ENCODE measurements at regions not wholly inside any gene's neighbourhood (a gene's known extent, or its start where the extent isn't known, plus 50 kb on each side); places are given as distances from the start of the nearest gene placed in this dataset.

DNA sequence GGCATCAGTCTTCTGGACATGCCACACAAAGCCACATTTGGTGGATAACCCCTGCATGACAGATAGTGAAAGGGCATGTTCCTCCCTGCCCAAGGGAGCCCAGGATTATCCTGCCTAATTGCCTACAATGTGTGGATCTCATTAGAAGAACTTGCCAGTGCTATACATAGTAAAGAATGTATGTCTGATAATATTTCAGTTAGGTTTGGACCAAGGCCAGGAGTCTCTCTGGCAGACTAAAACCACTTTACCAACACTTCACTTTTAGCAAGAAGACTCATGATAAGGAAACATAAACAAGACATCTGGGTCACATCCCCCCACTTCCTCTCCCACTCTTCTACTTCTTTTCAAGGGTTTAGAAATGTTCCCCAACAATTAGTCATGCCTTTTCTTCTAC lies 196.7 kb downstream of the MTERF1 start:
- no peak overlapping the region for H3K27ac ChIP-seq
- ATAC-seq: no peak
- no peak for DNase-seq
- no peaks in the 10 kb centered on the region for H3K4me1 ChIP-seq
- TF ChIP-seq, protein P1, sequence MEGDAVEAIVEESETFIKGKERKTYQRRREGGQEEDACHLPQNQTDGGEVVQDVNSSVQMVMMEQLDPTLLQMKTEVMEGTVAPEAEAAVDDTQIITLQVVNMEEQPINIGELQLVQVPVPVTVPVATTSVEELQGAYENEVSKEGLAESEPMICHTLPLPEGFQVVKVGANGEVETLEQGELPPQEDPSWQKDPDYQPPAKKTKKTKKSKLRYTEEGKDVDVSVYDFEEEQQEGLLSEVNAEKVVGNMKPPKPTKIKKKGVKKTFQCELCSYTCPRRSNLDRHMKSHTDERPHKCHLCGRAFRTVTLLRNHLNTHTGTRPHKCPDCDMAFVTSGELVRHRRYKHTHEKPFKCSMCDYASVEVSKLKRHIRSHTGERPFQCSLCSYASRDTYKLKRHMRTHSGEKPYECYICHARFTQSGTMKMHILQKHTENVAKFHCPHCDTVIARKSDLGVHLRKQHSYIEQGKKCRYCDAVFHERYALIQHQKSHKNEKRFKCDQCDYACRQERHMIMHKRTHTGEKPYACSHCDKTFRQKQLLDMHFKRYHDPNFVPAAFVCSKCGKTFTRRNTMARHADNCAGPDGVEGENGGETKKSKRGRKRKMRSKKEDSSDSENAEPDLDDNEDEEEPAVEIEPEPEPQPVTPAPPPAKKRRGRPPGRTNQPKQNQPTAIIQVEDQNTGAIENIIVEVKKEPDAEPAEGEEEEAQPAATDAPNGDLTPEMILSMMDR (IDR thresholded peaks at IDR 0.05): no peak
- no peaks in the 10 kb centered on the region for H3K27me3 ChIP-seq
- no peak overlapping the region for H3K4me3 ChIP-seq
- no peaks in the 10 kb centered on the region for H3K9me3 ChIP-seq
- no peak for FAIRE-seq
- H3K36me3 ChIP-seq: no peaks in the 10 kb centered on the region
- intact Hi-C loops (cut with DNase I): no loop called here

DNA sequence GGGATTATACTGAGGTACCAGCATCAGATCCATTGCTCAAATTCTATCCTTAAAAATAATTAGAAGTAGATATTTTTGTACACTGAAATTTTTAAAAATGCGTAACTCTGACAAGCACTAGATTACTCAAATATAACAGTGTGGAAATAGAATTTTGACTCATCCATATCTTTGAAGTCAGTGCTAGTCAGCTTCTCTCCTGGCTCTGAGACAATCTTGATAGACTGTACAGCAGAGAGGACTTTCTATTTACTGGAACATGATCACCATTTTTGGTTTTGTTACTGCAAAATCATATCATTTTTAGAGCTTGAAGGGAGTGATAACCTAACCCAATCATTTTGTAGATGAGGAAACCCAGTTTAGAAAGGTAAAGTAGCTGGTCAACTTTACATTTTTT lies 195.0 kb downstream of the MTERF1 start:
- Histone ChIP-seq H3K27me3 (no peaks in the 10 kb centered on the region), H3K4me1 (no peaks in the 10 kb centered on the region), H3K27ac (no peak overlapping the region), H3K36me3 (no peaks in the 10 kb centered on the region), H3K4me3 (no peak overlapping the region), H3K9me3 (no peaks in the 10 kb centered on the region)
- intact Hi-C loops (cut with DNase I): no loop called here
- ATAC-seq: no peak
- DNase-seq: no peak
- 83 to 87% methylated on average over 1 of the region's 1 CpG for WGBS, 2 donors
- FAIRE-seq: no peak
- TF ChIP-seq, protein P1 (IDR thresholded peaks at IDR 0.05): no peak

DNA sequence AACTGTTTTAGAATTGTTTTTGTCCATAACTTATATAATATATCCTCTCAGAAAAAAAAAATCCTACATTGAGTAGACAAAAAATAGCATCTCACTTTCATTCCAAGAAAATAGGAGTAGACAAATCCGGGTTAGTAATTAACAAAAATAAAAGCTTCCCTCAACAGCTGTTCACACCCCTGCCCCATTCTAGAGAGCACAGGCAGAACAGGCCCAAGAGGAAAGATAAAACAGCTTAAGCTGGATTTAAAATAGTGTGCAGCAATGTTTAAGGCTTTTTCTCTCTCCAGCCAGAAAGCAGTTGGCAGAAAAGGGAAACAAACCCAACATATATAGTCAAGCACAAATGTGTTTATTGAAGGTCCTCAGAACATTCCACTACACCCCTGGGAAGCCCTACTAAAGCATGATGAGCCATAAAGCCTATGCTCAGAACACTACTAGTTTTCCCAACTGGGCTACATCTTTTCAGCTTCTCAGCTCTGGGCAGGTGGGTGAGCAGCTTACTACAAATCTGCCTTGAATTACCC lies 189.9 kb downstream of the MTERF1 start:
- no peak for DNase-seq
- no peak for ATAC-seq
- H3K27ac ChIP-seq: no peak overlapping the region
- intact Hi-C loops (cut with DNase I): no loop called here
- no peaks in the 10 kb centered on the region for H3K27me3 ChIP-seq
- H3K9me3 ChIP-seq: no peaks in the 10 kb centered on the region
- no peak overlapping the region for H3K4me3 ChIP-seq
- no peak for FAIRE-seq
- no peaks in the 10 kb centered on the region for H3K36me3 ChIP-seq
- TF ChIP-seq, protein P1 (IDR thresholded peaks at IDR 0.05): no peak
- 37 to 51% methylated on average over 1 of the region's 1 CpG for WGBS, 2 donors
- H3K4me1 ChIP-seq: no peaks in the 10 kb centered on the region

DNA sequence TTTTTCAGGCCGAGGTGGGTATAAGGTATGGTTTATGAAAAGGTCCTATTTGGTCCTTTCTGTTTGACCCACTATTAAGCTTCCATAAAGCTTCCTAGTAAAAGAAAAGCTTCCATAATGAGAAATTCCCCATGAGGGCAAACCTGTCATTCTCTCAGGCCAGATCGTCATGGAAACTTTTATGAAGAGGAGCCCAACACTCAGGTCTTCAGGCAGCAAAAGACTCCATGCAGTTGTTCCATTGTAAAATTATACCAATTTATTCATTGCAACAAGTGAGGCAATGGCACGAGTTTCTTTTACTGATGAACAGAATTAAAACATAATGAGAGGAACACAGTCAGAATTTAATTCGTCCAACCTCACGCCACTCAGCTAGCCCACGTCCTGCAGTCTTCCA lies 188.6 kb downstream of the MTERF1 start:
- no peak overlapping the region for H3K4me3 ChIP-seq
- intact Hi-C loops (cut with DNase I): no loop called here
- H3K4me1 ChIP-seq: no peaks in the 10 kb centered on the region
- 76 to 86% methylated on average over 6 of the region's 6 CpGs for WGBS, 2 donors
- ATAC-seq (no peak), DNase-seq (no peak), FAIRE-seq (no peak)
- H3K27ac ChIP-seq: no peak overlapping the region
- TF ChIP-seq, protein P1 (IDR thresholded peaks at IDR 0.05): no peak
- H3K27me3 ChIP-seq: no peaks in the 10 kb centered on the region
- no peaks in the 10 kb centered on the region for H3K9me3 ChIP-seq
- no peaks in the 10 kb centered on the region for H3K36me3 ChIP-seq

DNA sequence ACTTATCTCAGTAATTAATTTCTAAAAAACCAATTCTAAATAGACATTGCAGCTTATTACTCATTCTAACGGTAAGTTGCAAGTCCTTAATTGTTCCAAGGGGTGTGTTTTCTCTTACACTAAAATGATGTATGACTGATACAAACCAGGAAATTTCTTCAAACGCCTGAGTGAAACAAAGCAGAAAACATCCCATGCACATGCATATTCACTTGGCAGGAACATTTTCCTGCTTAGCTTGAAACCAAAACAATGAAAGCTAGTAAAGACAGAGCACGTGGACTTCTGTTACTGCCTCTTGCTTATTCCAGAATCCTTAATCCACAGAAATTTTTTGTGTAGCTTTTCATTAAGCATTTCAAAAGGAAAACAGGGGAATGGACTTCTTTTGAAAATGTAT lies 187.7 kb downstream of the MTERF1 start:
- H3K27me3 ChIP-seq: no peaks in the 10 kb centered on the region
- intact Hi-C loops (cut with DNase I): no loop called here
- H3K27ac ChIP-seq: no peak overlapping the region
- DNase-seq: no peak
- TF ChIP-seq, protein P1 (IDR thresholded peaks at IDR 0.05): no peak
- H3K4me3 ChIP-seq: no peak overlapping the region
- H3K36me3 ChIP-seq: no peaks in the 10 kb centered on the region
- WGBS, 2 donors: 31 to 38% methylated on average over 3 of the region's 3 CpGs
- no peak for FAIRE-seq
- no peak for ATAC-seq
- H3K4me1 ChIP-seq: no peaks in the 10 kb centered on the region
- H3K9me3 ChIP-seq: no peaks in the 10 kb centered on the region
